ENCODE measurements at regions not wholly inside any gene's neighbourhood (a gene's known extent, or its start where the extent isn't known, plus 50 kb on each side); places are given as distances from the start of the nearest gene placed in this dataset.
"Not testable (repeated sequence)": the region's sequence is repeated elsewhere in the genome, so short reads cannot be mapped to it uniquely, and the experiment has no call there.

- no peak for DNase-seq (ENCODE audit: low read depth in 1 of 2, low spot score in 1 of 2)
Observed at GRCh38 chr16:31734265-31734664, 139.3 kb upstream of the ZNF267 start.

DNA sequence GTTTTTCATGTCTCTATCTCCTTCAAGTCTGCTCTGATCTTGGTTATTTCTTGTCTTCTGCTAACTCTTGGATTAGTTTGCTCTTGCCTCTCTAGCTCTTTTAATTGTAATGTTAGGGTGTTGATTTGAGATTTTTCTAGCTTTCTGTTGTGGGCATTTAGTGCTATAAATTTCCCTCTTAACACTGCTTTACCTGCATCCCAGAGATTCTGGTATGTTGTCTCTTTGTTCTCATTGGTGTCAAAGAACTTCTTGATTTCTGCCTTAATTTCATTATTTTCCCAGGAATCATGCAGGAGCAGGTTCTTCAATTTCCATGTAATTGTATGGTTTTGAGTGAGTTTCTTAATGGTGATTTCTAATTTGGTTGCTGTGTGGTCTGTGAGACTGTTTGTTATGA is 128.5 kb upstream of the ZNF267 start:
- DNase-seq (ENCODE audit: low read depth in 1 of 2, low spot score in 1 of 2), result not testable (repeated sequence)

GRCh38 chr16:31745900-31746299 is 127.7 kb upstream of the ZNF267 start:
- DNase-seq (ENCODE audit: low read depth in 1 of 2, low spot score in 1 of 2), result no peak

GRCh38 chr16:31754998-31755615 is 118.5 kb upstream of the ZNF267 start:
- DNase-seq (ENCODE audit: low read depth in 1 of 2, low spot score in 1 of 2), result no peak

- no peak for DNase-seq (ENCODE audit: low read depth in 1 of 2, low spot score in 1 of 2)
Observed at GRCh38 chr16:31764103-31764502, 109.5 kb upstream of the ZNF267 start.

GRCh38 chr16:31767267-31767666 is 106.3 kb upstream of the ZNF267 start:
- no peak for DNase-seq (ENCODE audit: low read depth in 1 of 2, low spot score in 1 of 2)

DNA sequence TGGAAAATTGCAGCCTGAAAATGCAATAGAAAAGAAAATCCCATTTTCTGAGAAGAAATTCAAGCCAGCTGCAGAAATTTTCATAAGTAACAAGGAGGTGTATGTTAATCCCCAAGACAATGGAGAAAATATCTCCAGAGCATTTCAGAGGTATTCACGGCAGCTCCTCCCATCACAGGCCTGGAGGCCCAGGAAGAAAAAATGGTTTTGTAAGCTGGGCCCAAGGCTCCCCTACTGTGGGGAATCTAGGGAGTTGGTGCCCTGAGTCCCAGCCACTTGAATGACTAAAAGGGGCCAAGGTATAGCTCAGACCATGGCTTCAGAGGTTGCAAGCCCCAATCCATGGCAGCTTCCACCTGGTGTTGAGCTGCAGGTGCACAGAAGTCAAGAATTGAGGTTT is 93.3 kb upstream of the ZNF267 start:
- DNase-seq (ENCODE audit: low read depth in 1 of 2, low spot score in 1 of 2), result no peak

- DNase-seq (ENCODE audit: low read depth in 1 of 2, low spot score in 1 of 2), result no peak
Observed at GRCh38 chr16:31785126-31785525, 88.5 kb upstream of the ZNF267 start.

DNA sequence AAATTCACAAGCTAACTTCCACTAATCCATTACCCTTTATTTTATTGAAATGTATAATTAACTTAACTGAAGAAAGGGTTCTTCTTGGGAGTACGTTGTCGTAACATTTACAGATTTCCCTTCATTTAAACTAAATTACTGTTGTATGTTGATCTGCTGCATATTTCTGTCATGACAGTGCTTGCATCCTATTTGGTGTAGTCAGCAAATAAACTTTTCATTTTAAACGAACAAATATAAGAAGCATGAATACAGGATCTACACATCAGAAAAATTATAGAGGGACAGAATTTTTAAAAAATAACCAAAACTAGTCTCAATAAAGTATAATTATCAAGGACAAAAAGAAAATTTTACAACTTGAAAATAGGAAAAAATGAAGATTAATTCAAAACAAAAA is 66.5 kb upstream of the ZNF267 start:
- no peak for DNase-seq (ENCODE audit: low read depth in 1 of 2, low spot score in 1 of 2)

- DNase-seq (ENCODE audit: low read depth in 1 of 2, low spot score in 1 of 2), result no peak
Observed at GRCh38 chr16:31810863-31811262, 62.7 kb upstream of the ZNF267 start.

- not testable (repeated sequence) for DNase-seq (ENCODE audit: low read depth in 1 of 2, low spot score in 1 of 2)
Observed at GRCh38 chr16:31816141-31816540, 57.5 kb upstream of the ZNF267 start.

DNA sequence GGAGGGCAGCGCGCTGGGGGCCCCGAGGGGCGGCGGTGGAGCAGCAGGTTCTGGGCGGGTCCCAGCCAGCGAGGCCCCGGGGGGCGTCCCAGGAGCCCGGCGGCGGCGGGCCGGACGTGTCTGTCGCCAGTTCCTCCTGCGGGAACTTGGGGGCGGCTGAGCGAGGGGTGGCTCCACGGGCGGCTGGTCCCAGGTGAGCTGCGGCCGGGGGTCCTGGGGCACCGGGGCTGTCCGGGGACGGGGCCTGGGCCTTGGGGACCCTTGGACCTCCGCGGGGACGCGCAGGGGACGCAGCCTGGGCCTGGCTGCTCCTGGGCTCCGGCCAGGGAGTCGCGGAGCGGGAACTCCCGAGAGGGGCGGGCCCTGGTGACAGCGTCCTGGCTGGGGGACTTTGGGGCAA is 54.2 kb upstream of the ZNF267 start:
- DNase-seq (ENCODE audit: low read depth in 1 of 2, low spot score in 1 of 2), result no peak

GRCh38 chr16:31819948-31820347 is 53.7 kb upstream of the ZNF267 start:
- no peak for DNase-seq (ENCODE audit: low read depth in 1 of 2, low spot score in 1 of 2)
